GM23338 (cell line): ENCODE measurements at regions not wholly inside any gene's neighbourhood (a gene's known extent, or its start where the extent isn't known, plus 50 kb on each side); places are given as distances from the start of the nearest gene placed in this dataset.
A peak's percentile ranks its signal among the peaks of the same experiment; 100 is the strongest.

Experiments used
- ATAC-seq: fragments of 200-7000 bp; cut with Tn5 transposase; 3 replicates; pipeline ENCODE4 v1.9.1; 2020
- DNase-seq: peaks from one replicate; pipeline ENCODE4 v3.0.0-alpha.2; 2015; ENCODE audit warnings: low spot score
- H2AFZ ChIP-seq: fragments of 200-600 bp; sonication (generic); 2 replicates; pipeline ENCODE4 v1.8.0; 2016; ENCODE audit warnings: antibody characterized with exemption, mild to moderate bottlenecking, moderate library complexity
- H3F3A ChIP-seq: fragments of 200-600 bp; sonication (generic); replicated peaks from 2 replicates; pipeline ENCODE4 v1.8.0; 2017; ENCODE audit warnings: antibody characterized with exemption, mixed run types, low read depth
- H3K27ac ChIP-seq: fragments of 200-600 bp; sonication (generic); 2 replicates; pipeline ENCODE4 v1.6.1; 2016; ENCODE audit warnings: low read depth
- H3K27me3 ChIP-seq: fragments of 200-600 bp; sonication (generic); 2 replicates; pipeline ENCODE4 v1.8.0; 2016; ENCODE audit warnings: mild to moderate bottlenecking, mixed run types, moderate library complexity; ENCODE audit not compliant: insufficient read depth
- H3K36me3 ChIP-seq: fragments of 200-600 bp; sonication (generic); 2 replicates; pipeline ENCODE4 v1.8.0; 2016; ENCODE audit warnings: mild to moderate bottlenecking; ENCODE audit not compliant: insufficient read depth
- H3K4me1 ChIP-seq: fragments of 200-600 bp; sonication (generic); 2 replicates; pipeline ENCODE4 v1.8.0; 2016; ENCODE audit warnings: mild to moderate bottlenecking, moderate library complexity; ENCODE audit not compliant: insufficient read depth
- H3K4me2 ChIP-seq: fragments of 200-600 bp; sonication (generic); 2 replicates; pipeline ENCODE4 v1.7.1; 2017; ENCODE audit warnings: mixed run types
- H3K4me3 ChIP-seq: fragments of 200-600 bp; sonication (generic); 2 replicates; pipeline ENCODE4 v1.6.1; 2016; ENCODE audit warnings: mixed run types
- H3K79me2 ChIP-seq: fragments of 200-600 bp; sonication (generic); replicated peaks from 2 replicates; pipeline ENCODE4 v1.8.0; 2017; ENCODE audit warnings: mild to moderate bottlenecking; ENCODE audit not compliant: insufficient read depth
- H3K9me2 ChIP-seq: fragments of 200-600 bp; sonication (generic); 2 replicates; pipeline ENCODE4 v1.8.0; 2017; ENCODE audit not compliant: insufficient read depth
- H4K20me1 ChIP-seq: fragments of 200-600 bp; sonication (generic); replicated peaks from 2 replicates; pipeline ENCODE4 v1.8.0; 2017; ENCODE audit warnings: mild to moderate bottlenecking; ENCODE audit not compliant: insufficient read depth
- H3K27ac Mint-ChIP-seq: 2 replicates; pipeline ENCODE4 v1.8.0; 2020; ENCODE audit warnings: inconsistent platforms, mild to moderate bottlenecking, moderate library complexity, mixed read lengths
- H3K27me3 Mint-ChIP-seq: 3 replicates; pipeline ENCODE4 v1.8.0; 2022; ENCODE audit warnings: low read depth, mild to moderate bottlenecking, moderate library complexity, mixed read lengths, inconsistent platforms; ENCODE audit not compliant: insufficient read depth, poor library complexity
- H3K36me3 Mint-ChIP-seq: 3 replicates; pipeline ENCODE4 v1.8.0; 2021; ENCODE audit warnings: low read depth, mild to moderate bottlenecking, inconsistent platforms, moderate library complexity, mixed read lengths
- H3K4me1 Mint-ChIP-seq: 3 replicates; pipeline ENCODE4 v1.8.0; 2020; ENCODE audit warnings: mild to moderate bottlenecking, inconsistent platforms, mixed read lengths
- H3K4me3 Mint-ChIP-seq: 3 replicates; pipeline ENCODE4 v1.8.0; 2021; ENCODE audit warnings: moderate library complexity, mild to moderate bottlenecking, inconsistent platforms, mixed read lengths
- H3K9me3 Mint-ChIP-seq: 3 replicates; pipeline ENCODE4 v1.8.0; 2020; ENCODE audit warnings: moderate library complexity, mild to moderate bottlenecking, inconsistent platforms, mixed read lengths
- CREB1 ChIP-seq: fragments of 250-450 bp; sonication (Bioruptor Pico); IDR thresholded peaks from 2 replicates; pipeline ENCODE4 v1.5.0; 2020; ENCODE audit warnings: low read depth, mild to moderate bottlenecking, moderate library complexity
- EZH2phosphoT487 ChIP-seq: fragments of 200-600 bp; sonication (generic); IDR thresholded peaks from one replicate; pipeline ENCODE4 v1.8.1; 2018; ENCODE audit warnings: antibody characterized with exemption; ENCODE audit not compliant: unreplicated experiment
- JUNB ChIP-seq: IDR thresholded peaks from one replicate; pipeline ENCODE4 v1.6.1; 2016; ENCODE audit warnings: antibody characterized with exemption; ENCODE audit not compliant: unreplicated experiment
- POLR2AphosphoS5 ChIP-seq: IDR thresholded peaks from 2 replicates; pipeline ENCODE4 v1.6.1; 2016; ENCODE audit warnings: antibody characterized with exemption, low read depth
- ZNF331 ChIP-seq: fragments of 250-450 bp; sonication (Bioruptor Pico); IDR thresholded peaks from 2 replicates; pipeline ENCODE4 v1.5.0; 2020; ENCODE audit warnings: low read depth, mild to moderate bottlenecking, moderate library complexity
- TF ChIP-seq, protein P1 (sequence below), 2 experiments: fragments of 200-600 bp in 1 of 2; sonication (generic) in 1 of 2; conservative IDR thresholded peaks; 2 replicates each; pipeline versions ENCODE4 v1.5.1 to v1.6.1; 2016 to 2017; ENCODE audit warnings: antibody characterized with exemption in 2 of 2, low read depth in 2 of 2, mild to moderate bottlenecking in 2 of 2, moderate library complexity in 1 of 2
- TF ChIP-seq, protein P2 (sequence below): fragments of 250-450 bp; sonication (Bioruptor Pico); IDR thresholded peaks from 2 replicates; pipeline ENCODE4 v1.5.0; 2020; ENCODE audit warnings: mild to moderate bottlenecking, moderate library complexity

DNA sequence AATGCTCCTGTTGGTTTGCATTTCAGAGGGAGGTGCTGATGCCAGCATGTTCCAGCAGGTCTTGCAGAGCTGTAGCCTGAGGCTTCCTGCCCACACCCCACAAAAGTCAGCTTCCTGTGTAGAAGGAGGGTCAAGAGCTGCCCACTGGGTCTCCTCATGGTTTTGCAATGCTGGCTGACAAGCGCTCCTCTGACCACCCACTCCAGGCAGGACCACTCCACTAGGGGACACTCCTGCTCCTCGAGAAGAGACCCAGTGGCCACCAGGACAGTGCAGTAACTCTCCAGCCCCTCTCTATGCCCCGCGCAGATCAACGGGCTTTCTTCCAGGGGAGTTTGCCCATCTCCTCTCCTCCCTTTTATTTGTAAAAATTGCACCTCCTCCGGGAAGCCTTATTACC lies 72.9 kb upstream of the UQCRFS1 start:
- Mint-ChIP-seq H3K9me3 (peaks cover 4% of the 10 kb centered on the region; the same call in 2 of the 3 replicates), H3K27me3 (peaks cover 6% of the 10 kb centered on the region), H3K36me3 (peaks cover 4% of the 10 kb centered on the region; the same call in 2 of the 3 replicates), H3K4me3 (no peak overlapping the region), H3K27ac (no peak overlapping the region), H3K4me1 (peaks cover 17% of the 10 kb centered on the region)
- Histone ChIP-seq H3K4me3 (no peak overlapping the region), H3K4me2 (no peak overlapping the region), H3K9me2 (no peaks in the 10 kb centered on the region), H3F3A (no peaks in the 10 kb centered on the region), H3K79me2 (no peaks in the 10 kb centered on the region), H4K20me1 (no peaks in the 10 kb centered on the region), H3K36me3 (no peaks in the 10 kb centered on the region), H3K27ac (no peak overlapping the region), H3K27me3 (no peaks in the 10 kb centered on the region), H2AFZ (no peak overlapping the region), H3K4me1 (0 out of 2 replicates have a peak, but pooled peaks cover 2% of the 10 kb centered on the region)
- ATAC-seq (peak; percentile 98), DNase-seq (peak; percentile 66)
- TF ChIP-seq POLR2AphosphoS5, result no peak
- no peak for TF ChIP-seq ZNF331 (CRISPR knock-in tag)
- TF ChIP-seq, protein P1, sequence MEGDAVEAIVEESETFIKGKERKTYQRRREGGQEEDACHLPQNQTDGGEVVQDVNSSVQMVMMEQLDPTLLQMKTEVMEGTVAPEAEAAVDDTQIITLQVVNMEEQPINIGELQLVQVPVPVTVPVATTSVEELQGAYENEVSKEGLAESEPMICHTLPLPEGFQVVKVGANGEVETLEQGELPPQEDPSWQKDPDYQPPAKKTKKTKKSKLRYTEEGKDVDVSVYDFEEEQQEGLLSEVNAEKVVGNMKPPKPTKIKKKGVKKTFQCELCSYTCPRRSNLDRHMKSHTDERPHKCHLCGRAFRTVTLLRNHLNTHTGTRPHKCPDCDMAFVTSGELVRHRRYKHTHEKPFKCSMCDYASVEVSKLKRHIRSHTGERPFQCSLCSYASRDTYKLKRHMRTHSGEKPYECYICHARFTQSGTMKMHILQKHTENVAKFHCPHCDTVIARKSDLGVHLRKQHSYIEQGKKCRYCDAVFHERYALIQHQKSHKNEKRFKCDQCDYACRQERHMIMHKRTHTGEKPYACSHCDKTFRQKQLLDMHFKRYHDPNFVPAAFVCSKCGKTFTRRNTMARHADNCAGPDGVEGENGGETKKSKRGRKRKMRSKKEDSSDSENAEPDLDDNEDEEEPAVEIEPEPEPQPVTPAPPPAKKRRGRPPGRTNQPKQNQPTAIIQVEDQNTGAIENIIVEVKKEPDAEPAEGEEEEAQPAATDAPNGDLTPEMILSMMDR (conservative IDR thresholded peaks at IDR 0.05; ENCODE audit: low read depth in 2 of 2), result peak; percentile 60 to 87

DNA sequence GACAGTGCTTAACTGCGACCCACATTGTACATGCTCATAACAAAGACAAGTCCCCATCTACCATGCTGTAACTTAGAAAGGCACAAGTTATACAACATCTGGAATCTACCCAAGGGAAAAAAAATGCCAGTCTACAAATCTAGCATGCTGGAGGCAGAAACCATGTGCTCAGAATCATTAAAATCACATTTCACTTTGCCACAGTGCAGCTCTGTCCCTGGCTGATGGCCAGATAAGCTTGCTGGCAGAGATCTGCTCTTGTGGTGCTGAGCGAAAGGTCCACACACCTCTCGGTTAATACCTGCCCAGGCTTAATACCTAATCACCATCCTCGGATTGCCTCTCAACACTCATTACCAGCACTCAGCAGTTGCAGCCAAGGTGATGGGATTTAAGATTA lies 74.1 kb upstream of the UQCRFS1 start:
- H3K36me3 Mint-ChIP-seq, result peaks cover 4% of the 10 kb centered on the region; the same call in 2 of the 3 replicates
- no peak for TF ChIP-seq JUNB
- no peak for TF ChIP-seq EZH2phosphoT487
- no peak for TF ChIP-seq POLR2AphosphoS5
- Histone ChIP-seq H3K27ac (no peak overlapping the region), H3K4me2 (no peak overlapping the region), H4K20me1 (no peaks in the 10 kb centered on the region), H3K9me2 (no peaks in the 10 kb centered on the region), H2AFZ (no peak overlapping the region), H3K27me3 (no peaks in the 10 kb centered on the region), H3K4me3 (no peak overlapping the region), H3K36me3 (no peaks in the 10 kb centered on the region), H3K79me2 (no peaks in the 10 kb centered on the region), H3F3A (no peaks in the 10 kb centered on the region), H3K4me1 (0 out of 2 replicates have a peak, but pooled peaks cover 2% of the 10 kb centered on the region)
- peaks cover 4% of the 10 kb centered on the region; the same call in 2 of the 3 replicates for H3K9me3 Mint-ChIP-seq
- H3K27ac Mint-ChIP-seq, result no peak overlapping the region
- no peak overlapping the region for H3K4me3 Mint-ChIP-seq
- peaks cover 10% of the 10 kb centered on the region for H3K27me3 Mint-ChIP-seq
- DNase-seq (no peak), ATAC-seq (no peak)
- H3K4me1 Mint-ChIP-seq, result peaks cover 22% of the 10 kb centered on the region

DNA sequence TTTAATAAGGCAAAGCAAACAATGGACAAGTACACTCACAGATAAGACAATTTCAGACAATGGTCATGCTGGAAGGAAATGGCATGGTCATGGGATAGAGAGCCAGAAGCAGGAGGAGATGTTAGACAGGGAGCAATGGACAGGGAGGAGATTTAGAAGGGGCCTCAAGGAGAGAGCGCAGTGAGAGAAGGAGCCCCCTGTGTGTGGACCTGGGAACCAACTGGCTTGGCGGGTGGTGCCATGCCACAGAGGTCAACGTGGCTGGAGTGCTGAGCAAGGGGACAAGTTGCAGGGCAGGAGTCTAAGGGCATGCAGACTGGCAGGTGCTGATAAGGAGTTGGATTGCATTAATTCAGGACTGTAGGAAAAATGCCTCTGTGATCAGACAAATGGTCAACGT lies 75.3 kb upstream of the UQCRFS1 start:
- Histone ChIP-seq H2AFZ (no peak overlapping the region), H3K4me1 (0 out of 2 replicates have a peak, but pooled peaks cover 2% of the 10 kb centered on the region), H3K79me2 (no peaks in the 10 kb centered on the region), H3K27me3 (no peaks in the 10 kb centered on the region), H3K9me2 (no peaks in the 10 kb centered on the region), H3K27ac (no peak overlapping the region), H3K4me2 (no peak overlapping the region), H3K4me3 (no peak overlapping the region), H3K36me3 (no peaks in the 10 kb centered on the region), H3F3A (no peaks in the 10 kb centered on the region), H4K20me1 (no peaks in the 10 kb centered on the region)
- Mint-ChIP-seq H3K27ac (no peak overlapping the region), H3K36me3 (peaks cover 4% of the 10 kb centered on the region; the same call in 2 of the 3 replicates), H3K4me1 (peaks cover 22% of the 10 kb centered on the region), H3K27me3 (peaks cover 13% of the 10 kb centered on the region), H3K9me3 (peaks cover 4% of the 10 kb centered on the region; the same call in 2 of the 3 replicates), H3K4me3 (no peak overlapping the region)
- ATAC-seq, result no peak
- no peak for DNase-seq
- TF ChIP-seq CREB1 (CRISPR knock-in tag) (no peak), POLR2AphosphoS5 (no peak)
- TF ChIP-seq, protein P2, sequence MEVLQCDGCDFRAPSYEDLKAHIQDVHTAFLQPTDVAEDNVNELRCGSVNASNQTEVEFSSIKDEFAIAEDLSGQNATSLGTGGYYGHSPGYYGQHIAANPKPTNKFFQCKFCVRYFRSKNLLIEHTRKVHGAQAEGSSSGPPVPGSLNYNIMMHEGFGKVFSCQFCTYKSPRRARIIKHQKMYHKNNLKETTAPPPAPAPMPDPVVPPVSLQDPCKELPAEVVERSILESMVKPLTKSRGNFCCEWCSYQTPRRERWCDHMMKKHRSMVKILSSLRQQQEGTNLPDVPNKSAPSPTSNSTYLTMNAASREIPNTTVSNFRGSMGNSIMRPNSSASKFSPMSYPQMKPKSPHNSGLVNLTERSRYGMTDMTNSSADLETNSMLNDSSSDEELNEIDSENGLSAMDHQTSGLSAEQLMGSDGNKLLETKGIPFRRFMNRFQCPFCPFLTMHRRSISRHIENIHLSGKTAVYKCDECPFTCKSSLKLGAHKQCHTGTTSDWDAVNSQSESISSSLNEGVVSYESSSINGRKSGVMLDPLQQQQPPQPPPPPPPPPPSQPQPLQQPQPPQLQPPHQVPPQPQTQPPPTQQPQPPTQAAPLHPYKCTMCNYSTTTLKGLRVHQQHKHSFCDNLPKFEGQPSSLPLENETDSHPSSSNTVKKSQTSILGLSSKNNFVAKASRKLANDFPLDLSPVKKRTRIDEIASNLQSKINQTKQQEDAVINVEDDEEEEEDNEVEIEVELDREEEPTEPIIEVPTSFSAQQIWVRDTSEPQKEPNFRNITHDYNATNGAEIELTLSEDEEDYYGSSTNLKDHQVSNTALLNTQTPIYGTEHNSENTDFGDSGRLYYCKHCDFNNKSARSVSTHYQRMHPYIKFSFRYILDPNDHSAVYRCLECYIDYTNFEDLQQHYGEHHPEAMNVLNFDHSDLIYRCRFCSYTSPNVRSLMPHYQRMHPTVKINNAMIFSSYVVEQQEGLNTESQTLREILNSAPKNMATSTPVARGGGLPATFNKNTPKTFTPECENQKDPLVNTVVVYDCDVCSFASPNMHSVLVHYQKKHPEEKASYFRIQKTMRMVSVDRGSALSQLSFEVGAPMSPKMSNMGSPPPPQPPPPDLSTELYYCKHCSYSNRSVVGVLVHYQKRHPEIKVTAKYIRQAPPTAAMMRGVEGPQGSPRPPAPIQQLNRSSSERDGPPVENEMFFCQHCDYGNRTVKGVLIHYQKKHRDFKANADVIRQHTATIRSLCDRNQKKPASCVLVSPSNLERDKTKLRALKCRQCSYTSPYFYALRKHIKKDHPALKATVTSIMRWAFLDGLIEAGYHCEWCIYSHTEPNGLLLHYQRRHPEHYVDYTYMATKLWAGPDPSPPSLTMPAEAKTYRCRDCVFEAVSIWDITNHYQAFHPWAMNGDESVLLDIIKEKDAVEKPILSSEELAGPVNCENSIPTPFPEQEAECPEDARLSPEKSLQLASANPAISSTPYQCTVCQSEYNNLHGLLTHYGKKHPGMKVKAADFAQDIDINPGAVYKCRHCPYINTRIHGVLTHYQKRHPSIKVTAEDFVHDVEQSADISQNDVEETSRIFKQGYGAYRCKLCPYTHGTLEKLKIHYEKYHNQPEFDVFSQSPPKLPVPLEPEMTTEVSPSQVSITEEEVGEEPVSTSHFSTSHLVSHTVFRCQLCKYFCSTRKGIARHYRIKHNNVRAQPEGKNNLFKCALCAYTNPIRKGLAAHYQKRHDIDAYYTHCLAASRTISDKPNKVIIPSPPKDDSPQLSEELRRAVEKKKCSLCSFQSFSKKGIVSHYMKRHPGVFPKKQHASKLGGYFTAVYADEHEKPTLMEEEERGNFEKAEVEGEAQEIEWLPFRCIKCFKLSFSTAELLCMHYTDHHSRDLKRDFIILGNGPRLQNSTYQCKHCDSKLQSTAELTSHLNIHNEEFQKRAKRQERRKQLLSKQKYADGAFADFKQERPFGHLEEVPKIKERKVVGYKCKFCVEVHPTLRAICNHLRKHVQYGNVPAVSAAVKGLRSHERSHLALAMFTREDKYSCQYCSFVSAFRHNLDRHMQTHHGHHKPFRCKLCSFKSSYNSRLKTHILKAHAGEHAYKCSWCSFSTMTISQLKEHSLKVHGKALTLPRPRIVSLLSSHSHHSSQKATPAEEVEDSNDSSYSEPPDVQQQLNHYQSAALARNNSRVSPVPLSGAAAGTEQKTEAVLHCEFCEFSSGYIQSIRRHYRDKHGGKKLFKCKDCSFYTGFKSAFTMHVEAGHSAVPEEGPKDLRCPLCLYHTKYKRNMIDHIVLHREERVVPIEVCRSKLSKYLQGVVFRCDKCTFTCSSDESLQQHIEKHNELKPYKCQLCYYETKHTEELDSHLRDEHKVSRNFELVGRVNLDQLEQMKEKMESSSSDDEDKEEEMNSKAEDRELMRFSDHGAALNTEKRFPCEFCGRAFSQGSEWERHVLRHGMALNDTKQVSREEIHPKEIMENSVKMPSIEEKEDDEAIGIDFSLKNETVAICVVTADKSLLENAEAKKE (CRISPR knock-in tag), result no peak
